Right ventricle myocardium superior (tissue), 1 donor: ENCODE measurements at regions not wholly inside any gene's neighbourhood (a gene's known extent, or its start where the extent isn't known, plus 50 kb on each side); places are given as distances from the start of the nearest gene placed in this dataset.
"Not testable (repeated sequence)": the region's sequence is repeated elsewhere in the genome, so short reads cannot be mapped to it uniquely, and the experiment has no call there.

ENCODE experiments used
- ATAC-seq: fragments of 200-7000 bp; cut with Tn5 transposase; one replicate; pipeline ENCODE4 v1.9.1; 2020; ENCODE audit warnings: mild to moderate bottlenecking; ENCODE audit not compliant: poor library complexity
- DNase-seq: peaks from one replicate; pipeline ENCODE4 v3.0.0-alpha.2; 2020
- intact Hi-C: fragments of 100-400 bp; cut with DNase I; formaldehyde crosslinking; loops from one replicate; pipeline ENCODE4 v1.11.2; 2022
- donor health status: DM: no; HTN: yes; CAD: no; lungs with severe emphysema.

DNA sequence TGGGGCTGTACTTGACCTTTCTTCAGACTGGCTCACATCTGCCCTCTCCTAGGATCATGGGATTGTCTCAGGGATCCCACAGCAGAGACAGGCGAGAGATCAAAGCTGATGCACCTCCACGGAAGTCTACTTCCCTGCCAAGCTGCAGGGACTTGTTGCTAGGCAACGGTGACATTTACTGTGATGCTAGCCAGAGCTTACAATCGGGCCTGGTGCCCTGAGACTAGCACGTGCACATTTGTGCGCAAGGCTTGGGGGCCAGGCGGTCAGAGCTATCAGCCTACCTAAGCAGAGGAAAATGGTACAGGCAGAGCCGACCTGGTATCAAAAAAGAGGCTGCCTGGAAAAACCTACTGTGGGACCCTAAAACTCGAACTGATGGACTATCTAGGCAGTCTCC lies 607.3 kb upstream of the TSPY4 start:
- intact Hi-C loops: no loop called here
- DNase-seq: peak; percentile 44
- ATAC-seq: peak; percentile 81

DNA sequence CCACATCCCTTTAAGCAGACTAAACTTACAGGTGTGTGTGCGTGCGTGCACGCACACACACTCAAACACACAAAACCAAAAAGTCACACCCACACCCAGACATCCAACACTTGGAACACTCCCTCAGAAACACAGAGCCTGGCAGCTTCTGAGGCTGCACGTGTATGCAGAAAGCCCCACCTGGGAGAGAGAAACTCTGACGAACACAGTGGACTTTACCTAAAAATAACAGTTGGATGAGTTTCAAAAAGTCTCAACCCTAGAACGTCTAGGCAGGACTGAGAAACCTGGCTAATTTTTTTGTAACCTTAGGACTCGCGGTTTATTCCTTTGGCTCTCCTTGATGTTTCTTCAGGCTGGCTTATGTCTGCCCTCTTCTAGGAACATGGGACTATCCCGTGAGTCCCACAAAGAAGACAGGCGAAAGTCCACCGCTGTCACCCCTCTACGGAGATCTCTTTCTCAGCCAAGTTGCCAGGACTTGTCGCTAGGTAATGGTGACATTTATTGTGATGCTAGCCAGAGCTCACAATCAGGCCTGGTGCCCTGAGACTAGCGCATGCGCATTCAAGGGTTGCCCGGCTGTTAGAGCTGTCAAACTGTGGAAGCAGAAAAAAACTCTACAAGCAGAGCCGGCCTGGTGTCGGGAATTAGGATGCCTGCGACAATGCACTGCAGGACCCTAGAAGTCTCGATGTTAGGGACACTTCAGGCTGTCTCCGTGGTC lies 595.8 kb upstream of the TSPY4 start:
- DNase-seq (peak; percentile 35), ATAC-seq (peak; percentile 91)

DNA sequence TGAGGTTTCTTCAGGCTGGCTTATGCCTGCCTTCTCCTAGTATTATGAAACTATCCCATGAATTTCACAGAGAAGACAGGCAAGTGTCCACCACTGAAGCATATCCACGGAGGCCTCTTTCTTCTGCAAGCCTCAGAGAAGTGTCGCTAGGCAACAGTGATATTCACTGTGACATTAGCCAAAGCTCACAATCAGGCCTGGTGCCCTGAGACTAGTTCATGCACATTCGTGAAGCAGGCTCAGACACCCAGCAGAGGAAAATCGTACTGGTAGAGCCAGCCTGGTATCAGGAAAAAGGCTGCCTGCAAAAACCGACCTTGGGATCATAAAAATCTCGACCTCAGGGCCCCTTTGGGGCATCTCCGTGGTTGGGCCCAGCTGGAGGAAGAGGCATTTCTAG lies 573.1 kb upstream of the TSPY4 start:
- peak; percentile 38 for ATAC-seq
- intact Hi-C loops: no loop called here

More for the DNA sequence above, 595.8 kb upstream of the TSPY4 start:
- intact Hi-C loops: no loop called here

DNA sequence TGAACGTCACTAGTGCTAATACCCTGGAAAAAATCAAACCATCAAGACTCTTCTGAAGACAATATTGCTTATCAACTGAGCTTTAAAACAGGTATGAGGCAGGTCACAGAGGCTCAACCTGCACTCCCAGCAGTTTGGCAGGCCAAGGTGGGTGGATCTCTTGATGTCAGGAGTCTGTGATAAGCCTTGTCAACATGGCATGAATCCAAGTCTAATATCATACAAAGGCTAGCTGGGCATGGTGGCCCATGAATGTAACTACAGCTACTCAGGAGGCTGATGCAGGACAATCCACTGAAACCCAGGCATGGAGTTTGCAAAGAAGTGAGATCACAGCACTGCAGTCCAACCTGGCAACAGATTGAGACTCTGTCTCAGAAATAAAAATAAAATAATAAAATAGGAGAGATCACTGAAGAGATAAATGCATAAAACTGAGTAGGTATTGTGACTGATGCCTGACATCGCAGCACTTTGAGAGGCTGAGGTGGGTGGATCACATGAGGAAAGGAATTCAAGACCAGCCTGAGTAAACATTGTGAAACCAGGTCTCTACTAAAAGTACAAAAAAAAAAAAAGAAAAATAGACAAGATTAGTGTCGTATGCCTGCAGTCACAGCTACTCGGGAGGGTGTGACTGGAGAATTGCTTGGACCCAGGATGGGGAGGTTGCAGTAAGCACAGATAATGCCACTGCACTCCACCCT lies 555.9 kb upstream of the TSPY4 start:
- intact Hi-C loops: no loop called here
- DNase-seq: no peak
- ATAC-seq: no peak

More for the DNA sequence above, 573.1 kb upstream of the TSPY4 start:
- no peak for DNase-seq

- ATAC-seq (no peak), DNase-seq (no peak)
- intact Hi-C loops: no loop called here
These were observed 542.7 kb upstream of the TSPY4 start for GRCh38 chrY:8794561-8794960.

GRCh38 chrY:8804317-8804716 lies 532.9 kb upstream of the TSPY4 start:
- no peak for ATAC-seq
- DNase-seq: no peak
- intact Hi-C loops: no loop called here

- DNase-seq (no peak), ATAC-seq (no peak)
- intact Hi-C loops: no loop called here
These were observed 529.4 kb upstream of the TSPY4 start for GRCh38 chrY:8807648-8808408.

DNA sequence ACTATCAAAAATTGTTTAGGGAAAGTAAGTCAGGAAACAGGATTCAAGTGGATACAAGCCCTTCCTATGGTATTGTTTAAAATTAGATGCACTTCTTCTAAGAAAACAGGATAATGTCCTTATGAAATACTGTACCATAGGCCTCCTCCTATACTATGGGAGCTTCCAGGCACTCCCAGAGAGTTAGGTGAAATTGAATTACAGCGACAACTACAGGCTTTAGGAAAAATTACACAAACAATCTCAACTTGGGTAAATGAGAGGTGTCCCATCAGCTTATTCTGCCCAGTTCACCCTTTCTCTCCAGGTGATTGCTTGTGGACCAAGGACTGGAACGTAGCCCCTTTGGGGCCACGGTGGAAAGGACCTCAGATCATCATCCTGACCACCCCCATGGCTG lies 528.7 kb upstream of the TSPY4 start:
- intact Hi-C loops: no loop called here
- ATAC-seq (no peak), DNase-seq (no peak)

GRCh38 chrY:8809076-8809475 lies 528.2 kb upstream of the TSPY4 start:
- no peak for ATAC-seq
- intact Hi-C loops: no loop called here
- no peak for DNase-seq

- ATAC-seq (no peak), DNase-seq (no peak)
- intact Hi-C loops: no loop called here
These were observed 523.1 kb upstream of the TSPY4 start for GRCh38 chrY:8814143-8814542.

- ATAC-seq (no peak), DNase-seq (no peak)
- intact Hi-C loops: no loop called here
These were observed 521.6 kb upstream of the TSPY4 start for GRCh38 chrY:8815616-8816015.

DNA sequence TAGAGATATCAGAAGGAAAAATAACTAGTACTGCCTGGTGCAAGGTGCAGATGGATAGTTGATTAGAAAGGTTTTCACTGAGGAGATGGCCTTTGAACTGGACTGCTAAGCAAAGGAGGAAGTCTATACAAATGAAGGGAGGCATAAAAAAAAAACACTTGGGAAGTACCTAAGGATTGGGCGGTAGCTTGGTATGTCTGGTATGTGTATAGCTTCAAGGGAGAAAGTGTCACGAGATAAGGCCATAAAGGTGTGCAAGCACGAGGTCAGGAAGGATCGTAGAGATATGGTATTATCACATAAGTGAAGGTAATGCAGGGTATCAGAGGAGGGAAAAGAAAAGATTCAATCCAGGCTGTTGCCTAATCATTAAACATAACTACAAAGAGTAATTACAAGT lies 517.2 kb upstream of the TSPY4 start:
- intact Hi-C loops: no loop called here
- ATAC-seq: no peak
- DNase-seq: no peak

DNA sequence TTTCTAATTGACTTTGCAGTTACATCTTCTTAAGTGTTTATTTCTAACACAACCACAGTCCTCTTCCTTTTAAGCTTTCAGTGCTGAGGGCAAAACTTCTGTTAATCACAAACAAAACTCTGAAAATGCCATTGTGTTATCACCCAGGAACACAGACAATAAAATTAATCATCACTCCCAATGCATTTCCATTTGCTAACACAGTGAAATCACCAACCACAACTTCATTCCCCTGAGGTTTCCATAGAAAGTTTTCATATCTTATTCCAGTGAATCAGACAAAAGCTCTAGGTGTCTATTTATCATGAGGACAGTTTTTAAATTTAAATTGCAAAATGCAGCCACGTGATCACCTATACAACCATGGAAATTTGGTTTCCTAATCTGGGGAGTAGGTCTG lies 516.2 kb upstream of the TSPY4 start:
- intact Hi-C loops: no loop called here
- ATAC-seq (no peak), DNase-seq (no peak)

GRCh38 chrY:8852278-8852677 lies 485.0 kb upstream of the TSPY4 start:
- intact Hi-C loops: no loop called here
- no peak for DNase-seq

DNA sequence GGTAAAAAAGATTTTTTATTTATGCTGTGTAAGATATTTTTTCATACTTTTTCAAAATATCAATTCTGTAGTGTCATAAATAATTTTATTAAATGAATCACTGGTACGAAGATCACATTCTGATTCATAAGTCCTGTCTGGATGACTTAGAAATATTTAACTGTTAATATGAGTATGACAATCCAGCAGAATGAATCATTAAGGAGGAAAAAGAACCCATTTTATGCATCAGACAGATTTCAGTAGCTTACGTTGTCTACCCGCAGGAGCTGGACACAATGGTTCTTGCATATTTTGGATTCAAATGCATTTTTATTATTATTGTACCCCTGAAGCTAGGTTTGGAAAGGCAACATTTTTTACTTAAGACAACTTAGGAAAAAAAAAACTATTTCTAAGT lies 448.9 kb upstream of the TSPY4 start:
- ATAC-seq (no peak), DNase-seq (no peak)
- intact Hi-C loops: no loop called here

More at GRCh38 chrY:8852278-8852677, 485.0 kb upstream of the TSPY4 start:
- ATAC-seq: no peak

DNA sequence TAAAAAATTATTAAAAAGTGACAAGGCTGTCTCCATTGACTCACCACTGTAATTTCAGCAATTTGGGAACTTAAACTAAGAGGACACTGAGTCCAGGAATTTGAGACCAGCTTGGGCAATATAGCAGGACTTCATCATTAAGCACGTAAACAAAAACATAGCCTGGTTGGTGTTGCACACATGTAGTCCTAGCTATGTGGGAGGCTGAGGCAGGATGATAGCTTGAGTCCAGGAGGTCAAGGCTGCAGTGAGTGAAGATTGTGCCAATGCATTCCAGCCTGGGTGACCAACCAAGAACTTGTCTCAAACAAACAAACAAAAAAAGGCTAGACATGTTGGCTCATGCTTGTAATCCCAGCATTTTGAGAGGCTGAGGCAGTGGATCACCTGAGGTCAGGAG lies 439.4 kb upstream of the TSPY4 start:
- DNase-seq (no peak), ATAC-seq (no peak)
- intact Hi-C loops: no loop called here

DNA sequence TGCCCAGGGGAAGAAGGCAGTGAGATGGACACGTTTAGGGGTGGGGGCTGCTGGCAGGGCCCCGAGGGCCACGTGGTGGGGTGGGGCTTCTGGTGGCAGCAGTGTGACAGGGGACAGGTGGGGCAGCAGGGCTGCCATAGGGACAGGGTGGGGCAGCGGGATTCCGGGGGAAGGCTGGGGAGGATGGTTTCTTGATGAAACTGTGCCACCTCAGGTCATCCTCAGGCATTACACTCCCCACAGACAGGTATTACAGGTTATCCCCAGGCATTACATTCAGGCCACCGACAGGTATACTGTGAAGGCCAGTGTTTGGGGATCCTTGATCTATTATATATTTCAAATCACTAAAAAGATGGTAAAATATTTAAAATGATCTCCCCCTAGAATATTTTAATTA lies 432.1 kb upstream of the TSPY4 start:
- ATAC-seq: no peak
- intact Hi-C loops: no loop called here
- DNase-seq: no peak

GRCh38 chrY:8922576-8922975 lies 414.7 kb upstream of the TSPY4 start:
- DNase-seq, ATAC-seq, intact Hi-C loops: not testable (repeated sequence)
